T-helper 2 cell (primary cell): ENCODE measurements at regions not wholly inside any gene's neighbourhood (a gene's known extent, or its start where the extent isn't known, plus 50 kb on each side); places are given as distances from the start of the nearest gene placed in this dataset.

ENCODE experiments used
- DNase-seq, 5 experiments: peaks; one replicate each; pipeline versions ENCODE4 v3.0.0 to v3.0.0-alpha.2; 2012 to 2022

DNA sequence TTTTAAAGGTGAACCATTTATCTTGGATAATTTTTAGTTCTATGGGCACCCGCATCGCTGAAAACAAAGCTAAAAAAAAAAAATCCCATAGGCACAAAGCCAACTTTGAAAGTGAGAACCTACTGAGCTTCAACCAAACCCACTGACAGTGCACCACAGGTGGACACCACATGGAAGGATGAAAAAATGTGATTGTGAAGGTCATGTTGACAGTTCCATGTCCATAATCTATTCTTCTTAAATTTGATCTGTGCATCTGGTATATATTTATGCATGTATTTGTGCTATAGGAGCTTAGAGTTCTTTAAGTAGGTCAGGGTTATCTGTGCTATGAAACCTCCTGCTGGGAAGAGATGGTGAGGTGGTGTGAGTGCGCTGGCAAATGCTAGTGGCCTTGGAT lies 374.3 kb downstream of the SPRY1 start:
- DNase-seq, result no peak

DNA sequence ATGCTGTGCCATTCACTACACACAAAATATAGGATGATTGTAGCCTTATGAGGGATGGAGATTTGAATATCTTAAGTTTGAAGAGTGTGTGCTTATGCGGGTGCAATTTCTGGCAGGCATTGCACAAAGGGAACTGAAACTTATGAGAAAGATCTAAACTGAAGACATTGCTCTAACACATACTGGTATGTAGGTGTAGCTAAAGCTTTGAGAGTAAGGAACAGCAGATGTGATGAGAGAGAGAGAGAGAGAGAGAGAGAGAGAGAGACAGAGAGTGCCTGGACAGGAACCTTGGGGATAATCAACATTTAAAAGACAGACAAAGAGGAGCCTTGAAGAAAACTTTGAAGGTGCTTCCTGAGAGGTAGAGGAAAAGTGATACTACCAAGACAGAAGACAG lies 379.7 kb downstream of the SPRY1 start:
- DNase-seq, result no peak

DNA sequence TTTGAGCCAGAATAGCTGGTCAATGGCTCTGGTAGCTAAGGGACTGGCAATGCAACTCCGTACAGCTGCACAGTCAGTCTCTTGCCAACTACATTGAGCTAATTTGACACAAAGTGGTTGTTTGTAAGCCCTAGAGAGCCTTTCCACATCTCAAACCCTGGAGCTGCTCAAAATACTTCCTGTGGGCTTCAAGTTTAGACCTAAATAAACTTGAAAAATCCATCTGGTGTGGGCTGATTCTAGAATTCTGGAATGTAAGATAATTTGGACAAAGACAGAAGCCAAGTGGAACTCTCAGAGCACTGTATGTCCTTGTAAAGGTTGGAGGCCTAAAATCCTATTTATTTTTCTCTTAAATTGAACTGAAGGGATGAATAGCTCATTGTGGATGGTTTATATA lies 380.8 kb downstream of the SPRY1 start:
- DNase-seq, result no peak

DNA sequence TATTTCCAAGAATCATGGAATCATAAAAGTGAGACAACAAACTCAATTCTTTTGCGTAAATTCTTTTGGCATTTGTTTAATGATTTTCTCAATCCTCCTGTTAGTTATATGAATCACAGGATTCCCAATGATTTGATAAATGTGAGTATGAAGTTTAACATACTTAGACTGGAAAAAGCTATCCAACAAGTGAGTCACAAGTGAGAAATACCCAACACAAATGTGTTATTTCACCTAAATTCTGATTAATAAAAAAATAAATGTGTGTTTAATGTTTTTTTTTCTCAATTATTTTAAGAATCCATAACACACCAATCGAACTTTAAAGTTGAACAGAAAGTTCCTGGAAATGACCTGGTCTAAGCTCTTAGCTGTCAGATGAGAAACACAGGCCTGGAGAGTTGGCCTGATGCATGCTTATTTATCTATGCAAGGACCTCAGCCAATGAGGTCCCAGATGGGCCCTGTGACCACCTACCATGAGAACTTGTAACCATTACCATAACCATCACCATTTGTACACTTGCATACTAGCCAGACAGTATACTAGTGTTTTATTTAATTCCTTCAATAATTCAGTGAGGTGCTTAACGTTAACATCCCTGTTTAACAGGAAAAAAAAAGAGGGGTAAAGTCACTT lies 386.7 kb downstream of the SPRY1 start:
- DNase-seq, result no peak

DNA sequence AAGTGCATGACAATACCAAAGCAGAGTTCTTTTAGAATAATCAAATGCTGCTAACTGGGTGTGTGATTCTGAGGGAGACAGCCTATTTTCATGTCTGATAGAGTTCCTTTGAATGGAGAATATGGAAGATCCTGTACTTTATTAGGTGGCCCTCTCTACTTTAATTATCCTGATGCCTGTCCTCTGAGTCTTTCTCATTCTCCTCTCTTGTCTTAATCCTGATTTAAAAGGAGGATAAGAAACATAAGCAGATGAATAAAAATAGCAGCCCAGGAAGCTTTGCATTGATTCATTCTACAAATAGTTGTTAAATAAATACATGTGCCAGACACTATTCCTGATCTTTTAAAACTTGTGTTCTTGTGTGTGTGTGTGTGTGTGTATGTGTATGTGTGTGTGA lies 387.3 kb downstream of the SPRY1 start:
- no peak for DNase-seq

DNA sequence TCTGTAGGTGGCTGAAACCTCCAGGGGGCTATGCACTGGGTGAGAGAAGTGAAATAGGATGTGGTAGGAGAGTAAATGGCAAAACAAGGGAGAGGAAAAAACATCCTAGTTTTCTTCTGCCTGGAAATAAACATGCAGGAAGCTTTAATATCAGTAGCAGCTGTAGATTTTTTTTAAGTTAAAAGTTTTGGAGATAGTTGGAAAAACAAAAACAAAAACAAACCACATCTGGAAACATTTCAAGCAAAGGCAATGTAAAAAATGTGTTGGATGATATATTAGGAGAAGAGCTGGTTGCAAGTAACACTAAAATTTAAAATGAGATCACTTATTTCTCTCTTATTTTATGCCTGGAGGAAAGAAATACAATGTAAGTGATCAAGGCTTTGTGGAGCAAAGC lies 388.0 kb downstream of the SPRY1 start:
- no peak for DNase-seq

DNA sequence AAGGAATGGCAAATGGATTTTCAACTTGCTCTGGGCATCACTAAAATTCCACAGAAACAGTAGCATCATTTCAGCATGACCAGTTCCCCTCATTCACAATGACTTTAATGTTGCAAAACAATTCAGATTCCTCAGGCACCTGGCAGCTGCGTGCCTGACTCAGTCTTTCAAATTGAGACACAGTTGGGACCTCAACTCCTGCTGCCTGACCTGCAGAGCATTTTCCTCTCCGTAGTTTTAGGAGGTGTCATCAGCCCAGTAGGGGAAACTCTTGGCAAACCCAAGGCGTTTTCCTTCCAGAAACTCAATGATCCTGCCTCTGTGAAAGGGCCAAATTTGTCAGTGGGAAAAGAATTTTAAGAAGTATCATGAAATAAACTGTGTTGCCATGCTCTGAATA lies 388.9 kb downstream of the SPRY1 start:
- DNase-seq, result no peak

DNA sequence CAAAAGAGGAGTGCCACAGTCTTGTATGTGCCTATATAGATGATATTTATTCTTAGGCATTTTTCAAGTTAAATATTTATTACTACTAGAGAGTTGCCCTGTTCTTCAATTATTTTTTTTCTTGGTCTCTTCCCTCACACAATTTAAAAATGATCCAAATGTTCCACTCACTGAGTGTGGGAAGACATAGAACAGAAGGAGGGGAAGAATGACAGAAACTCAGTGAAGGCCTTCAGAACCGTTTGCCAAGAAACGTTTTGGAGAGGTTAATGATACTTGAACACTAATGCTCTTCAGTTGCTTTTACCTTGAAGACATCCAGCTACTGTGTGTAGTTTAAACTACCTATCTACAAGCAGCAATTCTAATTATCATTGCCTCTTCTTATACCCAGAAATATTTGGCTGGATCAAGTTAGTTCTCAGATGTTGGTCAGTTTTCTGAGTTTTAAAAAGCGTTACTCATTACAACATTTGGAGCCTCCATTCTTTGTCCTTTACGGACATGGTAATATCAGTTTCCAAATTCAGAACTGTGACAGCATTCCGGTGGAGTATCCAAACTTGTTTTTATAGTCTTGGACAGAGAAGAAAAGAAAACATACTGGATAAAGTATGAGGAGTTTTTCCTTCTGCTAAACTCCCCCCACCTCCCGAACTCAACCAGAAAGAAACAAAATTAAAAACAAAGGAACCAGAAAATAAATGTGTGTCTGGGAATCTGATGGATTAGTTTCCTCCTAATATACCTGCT lies 389.7 kb downstream of the SPRY1 start:
- DNase-seq, result no peak

DNA sequence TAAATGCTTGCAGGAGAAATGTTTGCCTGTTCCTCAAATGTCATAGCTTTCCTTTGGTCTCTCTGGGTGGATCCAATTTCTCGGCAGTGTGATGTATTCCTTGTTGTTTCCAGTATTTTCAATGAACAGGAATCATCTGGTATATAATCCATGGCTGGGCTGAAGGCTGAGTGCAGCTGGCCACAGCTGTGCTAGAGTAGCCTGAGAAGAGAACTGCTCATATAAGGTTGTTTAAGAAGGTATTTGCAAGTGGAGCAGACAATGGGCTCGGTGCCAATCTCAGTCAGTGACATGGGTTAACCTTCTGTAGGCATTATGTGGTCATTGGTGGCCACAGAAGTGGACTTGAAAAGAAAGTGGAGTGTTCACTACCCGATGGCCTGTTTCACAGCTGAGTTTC lies 390.3 kb downstream of the SPRY1 start:
- no peak for DNase-seq

DNA sequence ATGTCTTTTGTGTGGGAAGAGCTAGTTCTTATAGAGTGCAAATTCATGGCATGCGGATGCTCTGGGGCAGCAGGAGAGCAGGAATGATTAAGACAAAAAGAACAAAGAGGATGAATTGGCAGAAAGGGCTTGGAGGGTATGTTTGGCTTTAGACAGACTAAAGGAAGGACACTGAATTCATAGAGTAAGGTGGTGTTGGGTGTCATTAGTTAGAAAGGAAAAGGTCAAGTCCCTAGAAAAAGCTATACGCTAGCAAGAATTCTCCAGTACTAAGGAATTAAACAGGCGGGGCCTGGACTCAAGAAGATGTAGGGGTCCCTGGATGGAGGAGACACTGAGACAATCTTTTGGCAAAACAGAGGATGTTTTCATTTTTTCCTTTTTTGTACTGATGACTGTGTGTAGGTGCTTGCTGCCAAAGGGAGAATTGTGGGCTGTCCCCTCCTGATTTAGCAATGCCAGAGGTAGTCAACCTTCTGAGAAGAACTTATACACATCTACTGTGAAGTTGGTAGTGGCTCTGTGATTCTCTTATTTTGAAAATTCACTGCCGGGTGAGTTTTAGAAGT lies 391.0 kb downstream of the SPRY1 start:
- no peak for DNase-seq

DNA sequence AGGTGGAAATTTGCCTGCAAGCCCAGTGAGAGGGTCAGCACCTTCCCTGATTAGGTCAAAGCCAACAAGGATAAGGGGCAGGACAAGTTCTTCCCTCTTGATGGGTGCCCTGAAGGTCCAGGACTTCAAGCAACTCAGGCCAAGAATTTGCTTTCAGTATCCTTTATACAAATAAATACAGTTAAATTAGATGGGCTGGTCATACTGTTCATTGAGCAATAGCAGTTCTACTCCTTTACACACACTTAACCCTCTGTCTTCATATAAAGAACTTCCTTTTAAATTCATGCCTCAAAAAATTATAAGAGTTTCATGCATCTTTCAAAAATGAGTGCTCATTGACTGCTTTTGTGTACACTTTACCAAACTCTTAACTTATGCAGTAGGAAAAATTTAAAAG lies 392.0 kb downstream of the SPRY1 start:
- DNase-seq, result no peak

DNA sequence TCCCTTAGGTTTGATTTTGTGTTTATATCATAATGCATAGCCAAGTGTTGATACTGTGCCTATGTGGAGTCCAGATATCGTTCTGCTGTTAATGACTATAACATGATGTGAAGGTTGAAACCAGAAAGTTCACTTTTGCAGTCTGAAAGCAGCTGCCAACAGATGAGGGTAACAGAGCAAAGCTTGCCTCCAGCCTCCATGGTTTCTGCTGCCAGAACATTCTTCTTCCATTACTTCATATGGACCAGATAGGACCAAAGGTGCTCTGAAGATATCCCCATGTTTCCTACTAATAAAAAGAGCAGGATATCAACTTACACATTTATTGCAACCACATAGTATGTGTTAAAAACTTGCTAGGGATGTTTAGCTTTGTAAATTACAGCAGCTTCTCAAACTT lies 394.1 kb downstream of the SPRY1 start:
- DNase-seq, result no peak

DNA sequence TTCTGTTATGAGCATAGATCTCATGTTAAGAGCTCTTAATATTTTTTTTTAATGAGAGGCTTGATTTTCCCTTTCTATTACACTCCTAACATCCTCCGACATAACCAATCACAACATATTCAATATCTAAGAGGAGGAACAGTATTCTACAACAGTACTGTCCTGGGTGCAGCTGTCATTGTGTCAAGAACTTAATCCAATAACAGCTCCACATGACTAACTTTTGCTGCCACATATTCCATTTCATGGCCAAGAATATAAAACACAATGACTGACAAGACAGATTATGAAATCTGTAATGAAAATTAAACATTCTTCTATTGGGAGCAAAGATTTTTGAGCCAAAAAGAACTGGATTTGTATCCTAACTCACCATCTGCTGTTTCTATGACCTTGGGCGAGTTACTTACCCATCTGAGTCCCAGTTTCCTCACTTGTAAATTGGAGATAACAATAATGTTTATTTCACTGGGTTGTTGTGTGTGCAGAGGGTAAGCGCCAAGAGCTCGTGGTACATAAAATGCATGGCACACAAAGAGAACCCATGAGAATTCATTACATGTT lies 405.6 kb downstream of the SPRY1 start:
- DNase-seq, result no peak

DNA sequence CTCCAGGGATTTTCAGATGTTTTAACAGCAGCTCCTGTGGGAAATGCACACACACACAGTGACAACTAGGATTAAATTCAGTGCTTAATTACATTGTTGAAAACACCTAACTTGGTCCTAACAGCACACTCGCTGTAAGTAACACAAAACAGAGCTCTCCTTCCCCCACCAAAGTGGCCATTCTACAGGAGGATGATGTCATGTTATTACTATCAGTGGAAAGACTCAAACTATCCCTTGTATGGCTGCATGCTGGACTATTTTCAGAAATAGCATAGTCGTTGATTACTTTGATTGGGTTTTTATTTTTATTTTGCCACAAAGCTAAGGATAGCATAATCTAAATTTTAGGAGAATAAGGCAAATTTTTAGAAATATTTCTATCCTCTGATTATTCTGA lies 406.3 kb downstream of the SPRY1 start:
- no peak for DNase-seq

DNA sequence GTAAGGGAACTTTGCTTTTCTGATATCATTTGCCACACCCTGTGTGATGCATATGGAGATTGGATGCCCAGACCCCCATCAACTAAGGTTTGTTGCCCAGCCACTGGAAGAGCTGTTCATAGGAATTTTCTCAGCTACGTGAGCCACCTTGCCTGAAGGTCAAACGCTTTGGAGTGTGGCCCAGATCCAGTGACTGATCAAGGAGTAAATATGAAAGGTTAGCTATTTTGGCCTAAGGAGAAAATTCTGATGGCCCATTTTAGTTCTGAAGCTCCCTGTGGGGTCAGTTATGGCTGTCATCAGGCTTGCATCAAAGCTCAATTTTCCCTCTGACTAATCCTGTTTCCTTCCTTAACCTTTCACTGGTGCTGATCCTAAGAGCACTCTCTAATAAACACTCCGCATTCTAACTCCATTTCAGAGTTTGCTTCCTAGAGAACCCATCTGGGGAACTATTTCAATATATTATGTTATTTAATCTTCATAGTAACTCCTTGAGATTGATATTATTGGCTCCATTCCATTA lies 407.7 kb downstream of the SPRY1 start:
- no peak for DNase-seq

DNA sequence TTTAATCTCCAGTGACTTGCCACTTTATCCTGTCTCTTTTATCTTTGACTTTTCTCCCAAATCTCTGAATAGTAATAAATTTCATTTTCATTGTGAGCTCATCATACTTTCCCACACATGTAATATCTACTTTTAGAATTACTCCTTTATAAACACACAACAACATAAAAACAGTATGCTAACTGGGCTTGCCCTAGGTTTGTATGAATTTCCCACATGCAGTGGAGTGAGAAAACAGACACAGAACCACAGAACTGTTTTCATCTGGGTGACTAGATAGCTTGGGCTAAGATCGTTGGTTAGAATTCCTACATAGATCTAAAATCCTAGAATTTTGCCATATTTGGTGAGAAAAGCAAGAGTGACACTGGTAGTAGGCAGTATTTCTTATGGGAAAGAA lies 409.5 kb downstream of the SPRY1 start:
- no peak for DNase-seq

DNA sequence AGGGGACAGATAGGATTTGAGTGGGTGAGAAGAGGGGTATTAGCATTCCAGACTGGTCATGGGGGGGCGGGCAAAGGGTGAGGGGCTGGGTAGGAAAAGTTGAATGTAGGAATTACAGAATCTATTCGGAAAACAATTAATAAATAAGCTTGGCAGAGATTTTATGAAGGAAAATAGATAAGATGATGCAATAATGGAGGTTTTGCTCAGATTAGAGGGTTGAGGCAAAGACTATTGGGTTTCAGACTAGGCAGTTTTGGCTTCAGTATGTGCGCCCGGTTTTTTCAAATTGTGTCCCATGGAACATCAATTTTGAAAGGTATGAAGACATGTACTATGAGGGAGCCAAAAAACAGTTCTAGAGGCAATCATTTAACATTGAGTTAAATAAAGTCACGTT lies 410.6 kb downstream of the SPRY1 start:
- DNase-seq, result no peak

DNA sequence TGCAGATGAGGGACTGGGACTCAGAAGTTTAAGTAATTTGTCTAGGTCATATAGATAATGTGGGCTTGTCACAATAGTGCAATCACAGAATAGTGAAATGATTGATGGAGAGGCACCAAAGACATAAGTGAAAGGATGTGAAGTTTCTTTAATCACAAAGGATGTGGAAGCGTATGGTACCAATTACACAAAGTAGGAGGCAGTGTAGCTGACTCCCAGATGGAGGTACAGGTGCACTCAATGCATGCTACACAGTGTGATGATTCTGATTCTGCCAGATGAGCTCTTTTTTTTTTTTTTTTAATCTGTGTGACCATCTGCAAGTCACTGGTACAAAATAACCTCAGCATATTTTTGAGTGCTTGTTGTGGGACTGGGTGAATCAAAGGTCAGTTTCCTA lies 411.3 kb downstream of the SPRY1 start:
- no peak for DNase-seq

DNA sequence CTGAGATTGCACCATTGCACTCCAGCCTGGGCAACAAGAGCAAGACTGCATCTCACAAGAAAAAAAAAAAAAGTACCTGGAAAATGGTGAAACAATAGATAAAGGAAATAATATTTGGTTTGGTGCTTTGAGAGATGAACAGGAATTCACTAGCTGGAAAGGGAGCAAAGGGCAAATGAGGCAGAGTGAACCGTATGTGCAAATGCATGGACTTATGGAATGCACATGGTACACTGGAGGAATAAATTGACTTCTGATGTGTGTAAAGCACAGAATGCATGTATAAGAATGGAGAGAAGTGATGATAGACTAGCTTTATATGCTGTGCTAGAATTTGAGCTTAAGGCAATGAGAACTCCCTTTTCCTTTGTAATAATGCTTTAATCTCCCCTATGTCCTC lies 413.3 kb downstream of the SPRY1 start:
- DNase-seq, result no peak

DNA sequence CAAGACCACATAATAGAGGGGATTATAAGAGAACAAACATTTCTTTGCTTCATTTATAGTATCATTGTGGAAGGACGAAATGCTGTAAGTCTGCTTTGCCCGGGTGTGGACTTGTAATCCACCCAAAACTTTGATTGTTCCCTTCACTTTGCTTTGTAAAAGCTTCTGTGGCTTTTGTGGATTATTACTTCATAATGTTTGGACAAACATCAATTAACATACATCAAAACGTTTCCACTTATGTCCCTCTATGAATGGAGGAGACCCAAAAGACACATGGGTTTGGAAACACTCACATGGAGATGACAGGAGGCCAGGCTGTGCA lies 415.4 kb downstream of the SPRY1 start:
- DNase-seq, result no peak

DNA sequence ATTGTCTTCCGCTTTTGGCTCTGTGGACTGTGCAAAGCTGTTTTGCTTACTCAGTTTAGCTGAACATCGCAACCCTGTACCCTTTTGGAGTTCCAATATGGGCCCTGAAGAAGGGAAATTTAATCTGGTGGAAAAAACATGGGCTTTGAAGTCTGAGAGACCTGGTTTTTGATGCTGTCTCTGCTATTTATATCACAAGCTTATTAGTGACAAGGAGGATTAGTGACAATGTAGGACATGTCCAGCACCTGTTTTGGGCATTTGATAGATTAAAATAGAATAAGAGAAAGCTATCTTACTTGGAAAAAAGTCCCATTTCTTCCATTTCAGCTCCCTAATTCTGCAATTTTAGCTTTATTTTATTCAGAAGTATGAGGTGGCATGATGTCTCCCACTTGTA lies 417.3 kb downstream of the SPRY1 start:
- no peak for DNase-seq

DNA sequence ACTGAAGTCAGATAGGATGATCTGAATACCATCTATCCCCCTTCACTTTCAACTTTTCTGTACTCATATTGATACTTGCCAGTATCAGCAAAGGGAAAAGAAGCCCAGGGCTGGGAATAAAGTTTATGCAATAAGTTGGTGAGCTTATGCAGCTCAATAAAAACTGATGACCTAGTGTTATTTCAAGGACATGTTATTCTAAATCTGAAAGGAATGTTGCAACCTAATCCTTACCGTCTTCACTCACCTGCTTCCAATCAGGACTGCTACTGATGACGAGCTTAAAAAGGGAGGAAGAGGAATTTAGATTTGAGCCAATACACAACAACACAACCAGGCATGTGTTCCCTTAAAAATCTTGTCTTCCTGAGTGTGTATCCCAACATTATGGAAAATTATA lies 419.9 kb downstream of the SPRY1 start:
- DNase-seq, result no peak

DNA sequence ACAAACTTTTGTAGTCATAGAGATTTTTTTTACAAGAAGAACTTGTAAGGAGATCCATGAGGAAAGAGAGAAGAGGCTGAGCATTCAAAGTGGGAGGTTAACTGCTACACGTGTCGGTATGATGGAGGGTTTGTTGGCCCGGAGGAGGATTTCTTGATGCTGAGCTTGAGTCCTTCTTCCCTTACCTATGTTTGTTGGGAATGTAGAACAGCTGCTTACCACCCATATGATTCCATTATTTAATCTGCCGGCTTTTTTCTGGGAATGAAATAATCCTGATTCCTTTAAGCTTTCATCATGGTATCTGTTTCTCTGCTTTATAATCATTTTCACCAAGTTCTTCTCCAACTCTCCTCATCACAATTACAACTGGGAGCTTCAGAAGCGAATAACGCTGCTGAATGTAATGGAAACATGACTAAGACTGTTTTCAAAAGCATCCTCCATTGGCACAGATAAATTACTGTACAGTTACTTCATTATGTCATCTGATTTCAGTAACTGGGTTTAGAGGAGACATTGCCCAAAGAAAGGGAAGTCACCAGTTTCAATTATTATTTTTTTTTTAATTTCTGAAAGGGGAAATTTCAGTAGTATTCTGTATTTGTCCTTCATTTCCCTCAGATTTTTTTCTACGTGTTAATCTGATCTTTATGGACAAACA lies 420.6 kb downstream of the SPRY1 start:
- no peak for DNase-seq
